ENCODE measurements at regions not wholly inside any gene's neighbourhood (a gene's known extent, or its start where the extent isn't known, plus 50 kb on each side); places are given as distances from the start of the nearest gene placed in this dataset.

DNA sequence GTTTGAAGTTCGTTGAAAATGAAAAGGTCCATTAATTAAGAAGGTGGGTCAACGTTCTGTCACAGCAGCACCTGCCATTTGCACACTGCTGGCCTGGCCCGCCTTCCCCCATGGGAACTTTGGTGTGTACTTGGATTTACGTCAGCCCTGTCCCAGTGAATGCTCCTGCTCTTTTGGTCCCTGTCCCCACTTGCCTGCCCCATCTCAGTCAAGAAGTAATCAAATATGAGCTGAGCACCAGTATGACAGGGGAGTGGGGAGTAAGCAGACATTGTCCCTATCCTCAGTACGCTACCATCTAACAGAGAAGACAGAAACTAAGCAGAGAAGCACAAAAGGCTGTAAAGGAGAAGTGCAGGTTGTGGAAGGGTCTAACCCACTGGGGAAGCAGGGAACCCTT, 65.1 kb downstream of the SLC4A3 start:
- TF ChIP-seq, protein P1, sequence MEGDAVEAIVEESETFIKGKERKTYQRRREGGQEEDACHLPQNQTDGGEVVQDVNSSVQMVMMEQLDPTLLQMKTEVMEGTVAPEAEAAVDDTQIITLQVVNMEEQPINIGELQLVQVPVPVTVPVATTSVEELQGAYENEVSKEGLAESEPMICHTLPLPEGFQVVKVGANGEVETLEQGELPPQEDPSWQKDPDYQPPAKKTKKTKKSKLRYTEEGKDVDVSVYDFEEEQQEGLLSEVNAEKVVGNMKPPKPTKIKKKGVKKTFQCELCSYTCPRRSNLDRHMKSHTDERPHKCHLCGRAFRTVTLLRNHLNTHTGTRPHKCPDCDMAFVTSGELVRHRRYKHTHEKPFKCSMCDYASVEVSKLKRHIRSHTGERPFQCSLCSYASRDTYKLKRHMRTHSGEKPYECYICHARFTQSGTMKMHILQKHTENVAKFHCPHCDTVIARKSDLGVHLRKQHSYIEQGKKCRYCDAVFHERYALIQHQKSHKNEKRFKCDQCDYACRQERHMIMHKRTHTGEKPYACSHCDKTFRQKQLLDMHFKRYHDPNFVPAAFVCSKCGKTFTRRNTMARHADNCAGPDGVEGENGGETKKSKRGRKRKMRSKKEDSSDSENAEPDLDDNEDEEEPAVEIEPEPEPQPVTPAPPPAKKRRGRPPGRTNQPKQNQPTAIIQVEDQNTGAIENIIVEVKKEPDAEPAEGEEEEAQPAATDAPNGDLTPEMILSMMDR (IDR thresholded peaks at IDR 0.05) = no peak
- no peak for TF ChIP-seq POLR2A (IDR thresholded peaks at IDR 0.05)
